C4-2B (cell line): ENCODE measurements at regions not wholly inside any gene's neighbourhood (a gene's known extent, or its start where the extent isn't known, plus 50 kb on each side); places are given as distances from the start of the nearest gene placed in this dataset.

Source experiments
- ZFX ChIP-seq: fragments of 450-650 bp; IDR thresholded peaks from 2 replicates; pipeline ENCODE4 v1.6.1; 2017
- TF ChIP-seq, protein P1 (sequence below): fragments of 450-650 bp; conservative IDR thresholded peaks from 2 replicates; pipeline ENCODE4 v1.5.1; 2017; ENCODE audit warnings: mild to moderate bottlenecking

- TF ChIP-seq, protein P1, sequence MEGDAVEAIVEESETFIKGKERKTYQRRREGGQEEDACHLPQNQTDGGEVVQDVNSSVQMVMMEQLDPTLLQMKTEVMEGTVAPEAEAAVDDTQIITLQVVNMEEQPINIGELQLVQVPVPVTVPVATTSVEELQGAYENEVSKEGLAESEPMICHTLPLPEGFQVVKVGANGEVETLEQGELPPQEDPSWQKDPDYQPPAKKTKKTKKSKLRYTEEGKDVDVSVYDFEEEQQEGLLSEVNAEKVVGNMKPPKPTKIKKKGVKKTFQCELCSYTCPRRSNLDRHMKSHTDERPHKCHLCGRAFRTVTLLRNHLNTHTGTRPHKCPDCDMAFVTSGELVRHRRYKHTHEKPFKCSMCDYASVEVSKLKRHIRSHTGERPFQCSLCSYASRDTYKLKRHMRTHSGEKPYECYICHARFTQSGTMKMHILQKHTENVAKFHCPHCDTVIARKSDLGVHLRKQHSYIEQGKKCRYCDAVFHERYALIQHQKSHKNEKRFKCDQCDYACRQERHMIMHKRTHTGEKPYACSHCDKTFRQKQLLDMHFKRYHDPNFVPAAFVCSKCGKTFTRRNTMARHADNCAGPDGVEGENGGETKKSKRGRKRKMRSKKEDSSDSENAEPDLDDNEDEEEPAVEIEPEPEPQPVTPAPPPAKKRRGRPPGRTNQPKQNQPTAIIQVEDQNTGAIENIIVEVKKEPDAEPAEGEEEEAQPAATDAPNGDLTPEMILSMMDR = no peak
- TF ChIP-seq ZFX = no peak
These were observed 1379.1 kb upstream of the ADGRL4 start for GRCh38 chr1:80385650-80386049.
